ENCODE measurements at regions not wholly inside any gene's neighbourhood (a gene's known extent, or its start where the extent isn't known, plus 50 kb on each side); places are given as distances from the start of the nearest gene placed in this dataset.

DNA sequence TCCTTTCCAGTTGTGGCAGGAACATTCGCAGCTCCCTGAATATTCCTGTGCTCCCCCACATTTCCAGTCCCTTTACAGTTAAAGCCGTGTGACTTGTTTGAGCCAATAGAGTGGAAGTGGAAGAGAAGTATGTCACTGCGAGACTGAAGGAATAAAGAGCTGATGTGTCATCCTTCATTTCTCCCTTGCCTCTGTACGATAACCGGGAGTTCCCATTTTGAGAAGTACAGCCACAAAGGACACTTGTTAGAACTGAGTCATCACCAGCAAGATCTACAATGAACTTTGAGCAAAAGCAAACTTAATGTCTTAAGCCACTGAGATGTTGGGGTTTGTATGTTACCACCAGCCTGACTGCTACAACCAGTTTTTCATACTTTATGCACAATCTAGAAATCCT lies 92.3 kb downstream of the SPRY1 start:
- TF ChIP-seq, protein P1, sequence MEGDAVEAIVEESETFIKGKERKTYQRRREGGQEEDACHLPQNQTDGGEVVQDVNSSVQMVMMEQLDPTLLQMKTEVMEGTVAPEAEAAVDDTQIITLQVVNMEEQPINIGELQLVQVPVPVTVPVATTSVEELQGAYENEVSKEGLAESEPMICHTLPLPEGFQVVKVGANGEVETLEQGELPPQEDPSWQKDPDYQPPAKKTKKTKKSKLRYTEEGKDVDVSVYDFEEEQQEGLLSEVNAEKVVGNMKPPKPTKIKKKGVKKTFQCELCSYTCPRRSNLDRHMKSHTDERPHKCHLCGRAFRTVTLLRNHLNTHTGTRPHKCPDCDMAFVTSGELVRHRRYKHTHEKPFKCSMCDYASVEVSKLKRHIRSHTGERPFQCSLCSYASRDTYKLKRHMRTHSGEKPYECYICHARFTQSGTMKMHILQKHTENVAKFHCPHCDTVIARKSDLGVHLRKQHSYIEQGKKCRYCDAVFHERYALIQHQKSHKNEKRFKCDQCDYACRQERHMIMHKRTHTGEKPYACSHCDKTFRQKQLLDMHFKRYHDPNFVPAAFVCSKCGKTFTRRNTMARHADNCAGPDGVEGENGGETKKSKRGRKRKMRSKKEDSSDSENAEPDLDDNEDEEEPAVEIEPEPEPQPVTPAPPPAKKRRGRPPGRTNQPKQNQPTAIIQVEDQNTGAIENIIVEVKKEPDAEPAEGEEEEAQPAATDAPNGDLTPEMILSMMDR (IDR thresholded peaks at IDR 0.05) = no peak
- no peak for TF ChIP-seq POLR2A (IDR thresholded peaks at IDR 0.05)
